Prostate gland (tissue), 2 donors: ENCODE measurements at regions not wholly inside any gene's neighbourhood (a gene's known extent, or its start where the extent isn't known, plus 50 kb on each side); places are given as distances from the start of the nearest gene placed in this dataset.

Experiments used
- POLR2A ChIP-seq: fragments of 450-650 bp; IDR thresholded peaks from one replicate; pipeline ENCODE4 v1.6.1; 2016; ENCODE audit warnings: antibody characterized with exemption, mild to moderate bottlenecking
- POLR2AphosphoS5 ChIP-seq: sonication (generic); formaldehyde crosslinking; IDR thresholded peaks from one replicate; pipeline ENCODE4 v1.6.1; 2017; ENCODE audit warnings: antibody characterized with exemption
- TF ChIP-seq, protein P1 (sequence below), 4 experiments: fragments of 200-600 bp in 2 of 4; fragments of 450-650 bp in 2 of 4; sonication (generic) in 2 of 4; IDR thresholded peaks; 1 replicate in 3 of 4; 2 replicates in 1 of 4; pipeline ENCODE4 v1.5.1; 2016 to 2019; ENCODE audit warnings: antibody characterized with exemption in 4 of 4, mild to moderate bottlenecking in 2 of 4, moderate library complexity in 2 of 4

- TF ChIP-seq, protein P1, sequence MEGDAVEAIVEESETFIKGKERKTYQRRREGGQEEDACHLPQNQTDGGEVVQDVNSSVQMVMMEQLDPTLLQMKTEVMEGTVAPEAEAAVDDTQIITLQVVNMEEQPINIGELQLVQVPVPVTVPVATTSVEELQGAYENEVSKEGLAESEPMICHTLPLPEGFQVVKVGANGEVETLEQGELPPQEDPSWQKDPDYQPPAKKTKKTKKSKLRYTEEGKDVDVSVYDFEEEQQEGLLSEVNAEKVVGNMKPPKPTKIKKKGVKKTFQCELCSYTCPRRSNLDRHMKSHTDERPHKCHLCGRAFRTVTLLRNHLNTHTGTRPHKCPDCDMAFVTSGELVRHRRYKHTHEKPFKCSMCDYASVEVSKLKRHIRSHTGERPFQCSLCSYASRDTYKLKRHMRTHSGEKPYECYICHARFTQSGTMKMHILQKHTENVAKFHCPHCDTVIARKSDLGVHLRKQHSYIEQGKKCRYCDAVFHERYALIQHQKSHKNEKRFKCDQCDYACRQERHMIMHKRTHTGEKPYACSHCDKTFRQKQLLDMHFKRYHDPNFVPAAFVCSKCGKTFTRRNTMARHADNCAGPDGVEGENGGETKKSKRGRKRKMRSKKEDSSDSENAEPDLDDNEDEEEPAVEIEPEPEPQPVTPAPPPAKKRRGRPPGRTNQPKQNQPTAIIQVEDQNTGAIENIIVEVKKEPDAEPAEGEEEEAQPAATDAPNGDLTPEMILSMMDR (IDR thresholded peaks at IDR 0.05): no peak
- no peak for TF ChIP-seq POLR2A
- no peak for TF ChIP-seq POLR2AphosphoS5
Observed at GRCh38 chr12:68481181-68481941, 129.3 kb upstream of the RAP1B start.
